ENCODE measurements at regions not wholly inside any gene's neighbourhood (a gene's known extent, or its start where the extent isn't known, plus 50 kb on each side); places are given as distances from the start of the nearest gene placed in this dataset.

- DNase-seq (ENCODE audit: low read depth) = no peak
- H3K4me3 ChIP-seq (ENCODE audit: low read length) = no peak overlapping the region
- TF ChIP-seq, protein P1, sequence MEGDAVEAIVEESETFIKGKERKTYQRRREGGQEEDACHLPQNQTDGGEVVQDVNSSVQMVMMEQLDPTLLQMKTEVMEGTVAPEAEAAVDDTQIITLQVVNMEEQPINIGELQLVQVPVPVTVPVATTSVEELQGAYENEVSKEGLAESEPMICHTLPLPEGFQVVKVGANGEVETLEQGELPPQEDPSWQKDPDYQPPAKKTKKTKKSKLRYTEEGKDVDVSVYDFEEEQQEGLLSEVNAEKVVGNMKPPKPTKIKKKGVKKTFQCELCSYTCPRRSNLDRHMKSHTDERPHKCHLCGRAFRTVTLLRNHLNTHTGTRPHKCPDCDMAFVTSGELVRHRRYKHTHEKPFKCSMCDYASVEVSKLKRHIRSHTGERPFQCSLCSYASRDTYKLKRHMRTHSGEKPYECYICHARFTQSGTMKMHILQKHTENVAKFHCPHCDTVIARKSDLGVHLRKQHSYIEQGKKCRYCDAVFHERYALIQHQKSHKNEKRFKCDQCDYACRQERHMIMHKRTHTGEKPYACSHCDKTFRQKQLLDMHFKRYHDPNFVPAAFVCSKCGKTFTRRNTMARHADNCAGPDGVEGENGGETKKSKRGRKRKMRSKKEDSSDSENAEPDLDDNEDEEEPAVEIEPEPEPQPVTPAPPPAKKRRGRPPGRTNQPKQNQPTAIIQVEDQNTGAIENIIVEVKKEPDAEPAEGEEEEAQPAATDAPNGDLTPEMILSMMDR (conservative IDR thresholded peaks at IDR 0.05; ENCODE audit: low read length) = no peak
Observed at GRCh38 chr5:57410374-57411320, 72.0 kb downstream of the ACTBL2 start.

- no peak overlapping the region for H3K4me3 ChIP-seq (ENCODE audit: low read length)
- peak; percentile 69 for DNase-seq (ENCODE audit: low read depth)
- TF ChIP-seq, protein P1 (conservative IDR thresholded peaks at IDR 0.05; ENCODE audit: low read length) = no peak
Observed at GRCh38 chr5:57408714-57409113, 73.9 kb downstream of the ACTBL2 start.

DNA sequence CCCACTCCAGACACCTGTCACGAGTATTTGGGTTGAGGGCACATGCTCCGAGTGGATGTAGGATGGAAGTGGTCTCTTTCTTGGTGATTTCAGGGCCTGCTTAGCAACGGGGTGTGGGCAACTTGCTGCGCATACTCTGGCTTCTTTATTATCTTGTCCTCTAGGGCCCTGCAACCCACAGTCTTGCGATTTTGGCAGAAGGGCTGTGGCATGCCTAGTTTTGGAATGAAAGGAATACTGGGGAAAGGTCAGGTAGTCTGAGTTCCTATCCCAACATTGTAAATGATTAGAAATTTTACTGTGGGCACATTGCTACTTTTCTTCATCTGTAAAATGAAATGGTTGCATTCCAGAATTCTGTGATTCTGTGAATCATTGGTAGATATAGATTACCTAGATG is 74.3 kb downstream of the ACTBL2 start:
- no peak overlapping the region for H3K4me3 ChIP-seq (ENCODE audit: low read length)
- TF ChIP-seq, protein P1 (conservative IDR thresholded peaks at IDR 0.05; ENCODE audit: low read length) = no peak
- no peak for DNase-seq (ENCODE audit: low read depth)

GRCh38 chr5:57407391-57407790 is 75.2 kb downstream of the ACTBL2 start:
- DNase-seq (ENCODE audit: low read depth) = peak; percentile 9
- H3K4me3 ChIP-seq (ENCODE audit: low read length) = no peak overlapping the region
- TF ChIP-seq, protein P1 (conservative IDR thresholded peaks at IDR 0.05; ENCODE audit: low read length) = no peak

DNA sequence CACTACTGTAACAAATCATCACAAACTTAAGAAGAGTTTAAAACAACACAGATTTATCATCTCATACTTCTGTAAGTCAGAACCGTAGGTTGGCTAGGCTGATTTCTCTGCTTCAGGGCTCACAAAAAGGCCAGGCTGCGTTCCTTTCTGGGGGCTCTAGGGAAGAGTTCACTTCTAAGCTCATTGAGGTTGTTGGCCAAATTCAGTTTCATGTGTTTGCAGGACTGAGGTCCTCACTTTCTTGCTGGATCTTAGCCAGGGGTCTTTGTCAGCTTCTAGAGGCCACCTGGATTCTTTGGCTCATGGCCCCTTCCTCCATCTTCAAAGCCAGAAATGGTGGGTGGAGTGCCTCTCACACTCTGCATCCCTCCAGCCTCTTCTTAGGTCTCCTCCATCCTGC is 76.0 kb downstream of the ACTBL2 start:
- H3K4me3 ChIP-seq (ENCODE audit: low read length) = no peak overlapping the region
- DNase-seq (ENCODE audit: low read depth) = no peak
- TF ChIP-seq, protein P1 (conservative IDR thresholded peaks at IDR 0.05; ENCODE audit: low read length) = no peak

DNA sequence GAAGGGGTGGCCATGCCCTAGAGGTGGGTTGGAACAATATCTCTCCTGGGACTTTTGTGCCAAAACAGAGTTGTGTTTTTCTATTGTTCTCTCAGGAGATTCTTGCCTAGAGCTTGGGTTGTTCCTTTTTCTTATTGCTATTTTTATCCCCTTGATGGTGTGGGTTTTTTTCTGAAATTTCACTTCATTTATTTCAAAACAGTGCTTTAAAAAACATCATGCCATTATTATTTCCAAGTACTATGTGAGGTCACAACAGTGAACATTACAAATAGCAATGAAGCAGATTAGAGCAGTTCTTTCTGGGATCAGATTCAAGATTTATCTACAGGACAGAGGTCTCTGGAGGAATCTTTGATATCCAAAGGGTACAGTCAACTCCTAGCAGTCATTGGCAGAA is 76.6 kb downstream of the ACTBL2 start:
- no peak for DNase-seq (ENCODE audit: low read depth)
- TF ChIP-seq, protein P1 (conservative IDR thresholded peaks at IDR 0.05; ENCODE audit: low read length) = no peak
- H3K4me3 ChIP-seq (ENCODE audit: low read length) = no peak overlapping the region

DNA sequence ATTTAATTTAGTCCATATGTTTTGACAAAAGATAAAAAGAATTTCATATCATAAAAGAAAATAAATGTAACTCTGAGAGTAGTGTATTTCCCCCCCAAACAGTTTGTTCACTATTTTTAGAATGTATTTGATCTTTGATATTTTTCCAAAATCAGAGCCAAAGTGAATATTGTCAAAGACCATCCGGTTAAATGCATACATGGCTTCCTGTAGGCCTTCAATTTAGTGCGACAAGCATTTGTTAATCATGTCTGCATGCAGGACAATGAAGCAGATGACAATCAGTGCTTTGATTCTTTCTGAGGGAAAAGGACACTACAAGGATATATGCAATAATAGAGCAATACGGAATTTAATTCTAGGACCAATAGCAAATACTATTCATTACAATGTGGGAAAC is 79.8 kb downstream of the ACTBL2 start:
- TF ChIP-seq, protein P1 (conservative IDR thresholded peaks at IDR 0.05; ENCODE audit: low read length) = no peak
- no peak for DNase-seq (ENCODE audit: low read depth)
- H3K4me3 ChIP-seq (ENCODE audit: low read length) = no peak overlapping the region
